Stimulated activated CD4-positive, alpha-beta T cell treated with anti-CD3 and anti-CD28 coated beads, Interleukin-15, amount 100 ng/mL, for 48 hours (primary cell): ENCODE measurements at regions not wholly inside any gene's neighbourhood (a gene's known extent, or its start where the extent isn't known, plus 50 kb on each side); places are given as distances from the start of the nearest gene placed in this dataset.

Source experiments
- DNase-seq, 2 donors: peaks; one replicate each; pipeline ENCODE4 v3.0.0-alpha.2; 2020; ENCODE audit warnings: low read depth in 2 of 2

- no peak for DNase-seq
Measured at GRCh38 chr3:36269274-36269673, 111.0 kb upstream of the STAC start.

- no peak for DNase-seq
Measured at GRCh38 chr3:36282766-36283165, 97.5 kb upstream of the STAC start.

GRCh38 chr3:36295296-36295695, 85.0 kb upstream of the STAC start:
- DNase-seq, result no peak

GRCh38 chr3:36297195-36297594, 83.1 kb upstream of the STAC start:
- no peak for DNase-seq

- DNase-seq, result no peak
Measured at GRCh38 chr3:36298188-36298587, 82.1 kb upstream of the STAC start.

GRCh38 chr3:36302158-36302509, 78.2 kb upstream of the STAC start:
- no peak for DNase-seq

GRCh38 chr3:36302626-36303025, 77.7 kb upstream of the STAC start:
- DNase-seq, result no peak

GRCh38 chr3:36303286-36303685, 77.0 kb upstream of the STAC start:
- DNase-seq, result no peak

GRCh38 chr3:36305929-36306520, 74.3 kb upstream of the STAC start:
- no peak for DNase-seq

- DNase-seq, result no peak
Measured at GRCh38 chr3:36309092-36309491, 71.2 kb upstream of the STAC start.

GRCh38 chr3:36312351-36312750, 68.0 kb upstream of the STAC start:
- DNase-seq, result no peak

- DNase-seq, result no peak
Measured at GRCh38 chr3:36317915-36318314, 62.4 kb upstream of the STAC start.

- no peak for DNase-seq
Measured at GRCh38 chr3:36318621-36319200, 61.6 kb upstream of the STAC start.

- no peak for DNase-seq
Measured at GRCh38 chr3:36319680-36320079, 60.6 kb upstream of the STAC start.
